Hematopoietic multipotent progenitor cell treated with erythropoietin and hydrocortisone succinate and interleukin-3 and kit ligand, for 17 days (in vitro differentiated cells): ENCODE measurements at regions not wholly inside any gene's neighbourhood (a gene's known extent, or its start where the extent isn't known, plus 50 kb on each side); places are given as distances from the start of the nearest gene placed in this dataset.

ENCODE experiments used
- DNase-seq: peaks from one replicate; pipeline ENCODE4 v3.0.0-alpha.2; 2015; ENCODE audit warnings: low spot score

DNA sequence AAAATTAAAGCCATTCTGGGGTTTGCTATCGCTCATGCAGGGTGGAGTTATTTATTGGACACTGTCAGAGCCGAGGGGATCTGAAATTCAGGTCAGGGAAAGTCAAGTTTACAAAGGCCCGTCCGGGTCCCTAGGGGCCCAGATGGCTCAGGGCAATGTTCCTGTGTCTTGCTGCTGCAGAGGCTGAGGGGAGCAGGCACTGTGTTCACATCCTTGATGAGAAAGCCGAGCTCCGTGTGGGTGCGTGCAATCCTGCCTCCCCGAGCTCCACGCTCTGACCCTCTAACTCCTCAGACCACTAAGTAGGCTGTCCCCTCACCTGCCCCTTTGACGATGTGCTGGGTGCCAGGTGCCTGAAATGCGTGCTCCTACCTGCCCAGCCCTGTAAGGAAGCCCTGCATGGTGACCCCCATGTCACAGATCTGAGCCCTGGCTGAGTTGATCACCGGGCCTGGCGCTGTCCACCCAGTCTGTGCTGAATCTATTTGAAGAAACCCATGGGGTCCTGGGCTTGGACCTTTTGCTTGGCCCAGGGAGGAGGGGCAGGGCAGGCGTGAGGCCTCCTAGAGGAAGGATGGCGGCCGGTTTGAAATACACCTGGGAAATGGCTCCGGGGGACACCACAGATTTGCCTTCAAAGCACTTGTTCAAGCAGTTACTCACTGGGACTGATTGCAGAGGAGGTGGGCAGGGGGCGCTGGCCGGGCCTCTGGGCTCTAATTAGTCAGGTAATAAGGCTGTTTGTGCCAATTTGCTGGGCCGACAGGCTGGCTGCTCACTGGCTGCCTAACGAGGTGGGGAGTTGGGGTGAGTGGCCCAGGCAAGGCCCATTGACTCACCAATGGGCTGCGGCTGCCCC lies 204.3 kb downstream of the KIF26A start:
- no peak for DNase-seq

DNA sequence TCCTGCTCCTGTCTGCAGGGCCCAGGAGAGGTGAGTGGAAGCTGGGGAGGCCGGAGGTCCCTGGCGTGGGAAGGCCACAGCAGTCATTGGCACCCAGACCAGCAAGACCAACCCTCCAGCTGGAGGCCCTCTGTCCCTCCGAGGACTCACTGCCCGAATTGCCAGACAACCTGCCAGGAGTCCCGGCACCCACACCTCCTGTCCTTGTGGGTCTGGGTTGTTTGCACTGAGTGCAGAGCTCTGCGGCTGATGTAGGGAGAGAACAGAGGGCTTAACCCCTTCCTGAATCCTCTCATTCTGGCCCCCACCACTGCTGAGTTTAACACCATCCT lies 204.9 kb downstream of the KIF26A start:
- DNase-seq: no peak

DNA sequence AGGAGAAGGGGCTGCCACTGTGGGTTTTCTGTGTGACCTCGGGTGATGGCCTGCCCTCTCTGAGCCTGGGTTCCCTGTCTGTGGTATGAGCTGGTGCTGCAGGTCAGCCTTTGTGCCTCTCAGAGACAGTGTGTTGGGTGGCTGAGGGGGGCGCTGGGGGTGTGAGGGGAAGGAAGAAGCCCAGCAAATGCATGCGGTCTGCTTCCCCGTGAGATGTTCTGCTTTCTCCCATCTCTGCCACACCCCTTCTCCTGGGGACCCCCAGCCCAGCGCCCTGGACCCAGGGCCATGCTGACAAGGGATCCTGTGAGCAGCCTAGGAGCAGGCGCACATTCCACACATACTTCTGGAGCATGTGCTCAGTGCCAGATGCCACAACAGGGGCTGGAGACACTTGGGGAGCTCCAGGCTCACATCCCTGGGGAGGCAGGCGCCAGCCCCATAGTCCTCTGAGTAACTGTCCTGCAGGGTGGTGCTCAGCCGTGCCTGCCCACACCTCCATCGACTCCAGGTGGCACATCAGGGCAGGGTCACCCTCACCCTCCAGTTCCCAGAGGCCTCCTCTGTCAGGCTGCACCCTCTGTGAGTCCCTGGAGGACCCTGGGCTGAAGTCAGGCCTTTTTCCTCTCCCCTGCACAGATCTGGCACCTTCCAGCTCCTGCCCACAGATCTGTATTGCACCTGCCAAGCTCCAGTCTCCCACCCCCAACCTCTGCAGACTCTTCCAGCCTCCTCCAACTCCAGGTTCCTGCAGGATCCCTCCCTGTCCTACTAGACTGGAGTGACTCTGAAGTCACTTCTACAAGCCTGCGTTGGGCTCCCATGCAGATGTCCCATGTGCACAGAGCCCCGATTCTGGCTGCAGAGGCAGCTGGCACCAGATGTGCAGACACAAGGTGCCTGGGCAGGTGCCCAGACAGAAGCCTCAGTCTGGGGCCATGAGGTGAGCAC lies 205.6 kb downstream of the KIF26A start:
- DNase-seq: no peak

GRCh38 chr14:104344818-104345620 lies 206.6 kb downstream of the KIF26A start:
- DNase-seq: no peak

GRCh38 chr14:104345621-104346462 lies 207.5 kb downstream of the KIF26A start:
- DNase-seq: no peak

DNA sequence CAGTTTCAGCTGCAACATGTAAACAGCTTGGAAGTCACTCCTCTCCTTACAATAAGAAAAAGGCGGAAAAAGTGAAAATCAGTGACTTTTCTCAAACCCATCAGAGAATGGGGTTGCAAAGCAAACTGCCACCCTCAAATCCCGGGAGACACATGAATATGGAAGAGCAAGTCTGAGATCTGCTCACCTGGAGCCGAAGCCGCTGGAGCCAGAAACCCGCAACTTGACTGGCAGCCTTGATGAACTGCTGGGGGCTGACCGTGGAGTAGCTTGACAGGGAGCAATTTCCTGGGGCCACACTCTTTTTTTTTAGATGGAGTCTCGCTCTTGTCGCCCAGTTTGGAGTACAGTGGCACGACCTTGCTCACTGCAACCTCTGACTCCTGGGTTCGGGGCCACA lies 208.2 kb downstream of the KIF26A start:
- DNase-seq: no peak

DNA sequence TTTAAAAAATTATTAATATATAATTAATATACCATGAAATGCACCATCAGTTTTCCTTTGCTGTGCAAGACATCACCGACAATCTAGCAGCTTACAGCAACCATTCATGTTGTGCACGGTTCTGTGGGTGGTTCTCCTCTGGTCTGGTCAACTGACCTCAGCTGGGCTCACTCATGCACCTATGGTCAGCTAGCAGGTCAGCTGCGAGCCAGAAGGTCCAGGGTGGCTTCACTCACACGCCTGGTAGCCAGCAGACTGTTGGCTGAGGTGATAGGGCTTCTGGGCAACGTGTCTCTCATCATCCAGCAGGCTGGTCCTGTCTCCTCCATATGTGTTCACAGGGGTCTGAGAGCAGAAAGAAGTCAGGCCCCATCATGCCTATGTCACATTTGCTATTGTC lies 210.4 kb downstream of the KIF26A start:
- no peak for DNase-seq

- DNase-seq: no peak
Observed at GRCh38 chr14:104349950-104350349, 211.6 kb downstream of the KIF26A start.

DNA sequence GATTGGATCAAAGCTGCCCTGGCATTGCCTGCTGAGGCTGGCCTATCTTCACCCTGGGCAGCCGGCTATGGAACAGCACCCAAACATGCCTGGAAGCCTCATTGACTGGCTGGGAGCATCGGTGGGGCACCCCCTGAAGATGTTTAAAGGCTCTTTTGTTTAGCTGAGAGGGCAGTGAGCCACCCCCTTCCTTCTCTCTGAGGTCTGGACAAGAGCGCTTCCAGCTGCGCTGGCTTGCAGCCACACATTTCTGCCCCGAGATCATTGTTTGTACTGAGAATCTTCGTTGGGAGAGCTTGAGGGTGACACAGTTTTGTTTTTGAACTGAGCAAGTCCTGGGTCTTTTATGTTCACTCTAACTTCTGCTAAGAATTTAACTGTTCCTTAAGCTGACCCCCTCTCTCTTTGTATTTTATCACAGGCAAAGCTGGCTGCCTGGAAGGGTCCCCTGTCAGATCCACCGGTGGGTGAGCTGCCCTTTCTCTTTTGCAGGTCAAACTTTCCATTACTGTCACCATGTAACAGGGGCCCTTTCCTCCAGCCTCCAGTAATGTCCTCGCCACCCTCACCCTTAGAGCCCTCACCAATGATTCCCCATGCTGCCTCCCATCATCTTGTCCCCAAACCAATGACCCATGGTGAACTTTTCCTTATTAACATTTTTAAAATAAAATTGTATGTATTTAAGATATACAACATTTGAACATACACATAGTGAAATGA lies 212.2 kb downstream of the KIF26A start:
- DNase-seq: no peak

GRCh38 chr14:104351849-104352492 lies 213.6 kb downstream of the KIF26A start:
- no peak for DNase-seq

GRCh38 chr14:104352493-104353220 lies 214.3 kb downstream of the KIF26A start:
- no peak for DNase-seq

DNA sequence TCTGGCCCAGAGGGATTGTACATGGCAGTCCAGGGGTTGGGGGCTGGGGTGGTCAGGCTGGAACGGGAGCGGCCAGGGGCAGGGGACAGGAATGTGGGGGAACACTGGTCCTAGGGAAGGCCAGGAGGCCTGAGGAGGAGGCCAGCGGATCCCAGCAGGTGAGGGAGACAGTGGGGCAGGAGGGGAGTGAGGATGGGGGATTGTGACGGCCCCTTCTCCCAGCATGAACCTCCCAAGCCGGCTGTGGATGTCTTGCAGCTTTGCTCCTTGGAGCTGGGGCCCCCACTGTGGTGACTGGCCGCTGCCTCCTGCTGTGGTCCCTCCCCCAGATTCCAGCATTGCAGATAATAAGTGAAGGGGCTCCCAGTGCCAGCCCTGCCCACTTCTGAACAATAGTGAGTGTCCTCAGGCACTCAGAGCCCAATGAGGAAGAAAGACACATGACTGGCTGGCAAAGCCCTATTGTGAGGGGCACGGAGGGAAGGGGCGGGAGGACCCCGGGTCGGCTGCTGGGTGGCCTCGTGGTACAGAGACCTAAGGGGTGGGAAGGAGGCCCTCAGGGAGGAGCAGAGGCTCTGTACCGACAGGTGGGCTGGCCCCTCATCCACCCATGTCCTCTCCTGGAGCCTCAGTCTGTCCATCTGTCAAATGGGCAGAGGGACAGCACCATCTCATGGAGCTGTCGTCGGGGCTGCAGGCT lies 215.0 kb downstream of the KIF26A start:
- no peak for DNase-seq

DNA sequence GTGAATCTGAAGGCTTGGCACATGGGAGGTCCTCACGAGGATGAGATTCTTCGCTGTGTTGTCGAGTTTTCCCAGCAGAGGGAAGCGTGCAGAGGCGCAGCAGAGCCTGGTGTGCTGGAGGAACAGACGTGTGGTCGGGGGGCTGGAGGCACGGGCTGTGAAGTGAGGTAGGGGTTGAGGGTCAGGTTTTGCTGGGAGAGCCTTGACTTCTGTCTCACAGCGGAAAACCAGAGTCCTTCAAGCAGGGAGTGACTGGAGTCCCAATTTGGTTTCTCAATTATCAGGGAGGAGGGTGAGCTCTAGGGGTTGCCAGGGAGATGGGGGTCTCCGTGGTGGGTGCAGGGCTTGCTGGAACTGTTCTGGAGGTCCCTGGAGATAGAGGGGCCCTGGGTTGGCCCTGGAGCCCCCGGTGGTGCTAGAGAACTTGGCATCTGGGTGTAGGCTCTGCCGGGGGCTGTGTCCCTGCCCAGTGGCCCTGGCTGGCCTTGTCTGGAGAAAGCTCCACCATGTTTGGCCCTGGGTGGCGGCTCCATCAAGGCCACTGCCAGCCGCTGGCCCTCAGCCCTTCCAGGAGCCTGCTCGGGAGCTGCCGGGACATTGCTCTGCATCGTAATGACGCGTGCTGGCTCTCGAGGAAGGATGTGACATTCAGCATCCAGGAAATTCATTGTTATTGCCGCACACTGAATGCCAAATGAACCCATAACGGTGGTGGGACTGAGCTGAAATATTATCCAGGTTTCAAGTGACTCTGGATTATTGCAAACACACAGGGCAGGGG lies 215.7 kb downstream of the KIF26A start:
- no peak for DNase-seq

DNA sequence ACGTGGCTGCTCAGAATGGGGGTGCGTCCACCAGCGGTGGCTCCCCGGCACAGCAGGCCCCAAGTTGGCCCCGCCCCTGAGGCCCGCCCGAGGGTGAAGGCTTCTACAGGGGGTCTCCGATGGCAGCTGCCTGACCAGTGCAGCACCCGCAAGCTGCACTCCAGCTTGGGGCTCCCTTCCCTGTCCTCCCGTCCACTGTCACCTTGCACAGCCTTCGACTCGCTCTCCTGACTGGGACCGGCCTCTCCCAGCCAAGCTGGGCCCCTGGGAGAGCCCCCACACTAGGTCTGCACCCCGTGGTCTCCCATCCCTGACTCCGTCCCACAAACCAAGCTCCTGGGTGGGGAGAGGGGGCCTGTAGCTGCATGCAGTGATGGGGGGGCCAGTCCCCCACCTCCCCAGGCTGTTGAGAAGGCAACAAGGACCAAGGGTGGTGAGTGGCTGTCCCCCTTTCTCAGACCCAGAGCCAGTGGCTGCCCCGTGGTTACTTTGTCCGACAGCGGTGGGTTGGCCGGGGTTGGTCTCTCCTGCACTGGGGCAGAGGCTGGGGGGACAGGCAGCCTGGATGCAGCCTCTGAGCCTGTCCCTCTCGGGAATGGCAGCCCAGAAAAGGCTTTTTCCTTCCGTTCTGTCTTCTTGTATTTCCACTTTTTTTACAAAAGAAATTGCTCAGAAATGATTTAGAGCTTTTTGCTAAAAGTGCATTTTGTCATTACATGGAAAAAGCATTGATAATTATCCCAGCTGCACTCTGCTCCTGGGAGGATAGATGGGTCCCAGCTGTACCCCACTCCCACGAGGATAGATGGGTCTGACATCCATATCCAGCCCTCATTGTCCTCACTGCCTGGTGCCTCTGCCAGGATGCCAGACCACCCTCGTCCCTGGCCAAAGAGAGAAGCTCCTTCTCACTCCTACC lies 217.0 kb downstream of the KIF26A start:
- DNase-seq: no peak

DNA sequence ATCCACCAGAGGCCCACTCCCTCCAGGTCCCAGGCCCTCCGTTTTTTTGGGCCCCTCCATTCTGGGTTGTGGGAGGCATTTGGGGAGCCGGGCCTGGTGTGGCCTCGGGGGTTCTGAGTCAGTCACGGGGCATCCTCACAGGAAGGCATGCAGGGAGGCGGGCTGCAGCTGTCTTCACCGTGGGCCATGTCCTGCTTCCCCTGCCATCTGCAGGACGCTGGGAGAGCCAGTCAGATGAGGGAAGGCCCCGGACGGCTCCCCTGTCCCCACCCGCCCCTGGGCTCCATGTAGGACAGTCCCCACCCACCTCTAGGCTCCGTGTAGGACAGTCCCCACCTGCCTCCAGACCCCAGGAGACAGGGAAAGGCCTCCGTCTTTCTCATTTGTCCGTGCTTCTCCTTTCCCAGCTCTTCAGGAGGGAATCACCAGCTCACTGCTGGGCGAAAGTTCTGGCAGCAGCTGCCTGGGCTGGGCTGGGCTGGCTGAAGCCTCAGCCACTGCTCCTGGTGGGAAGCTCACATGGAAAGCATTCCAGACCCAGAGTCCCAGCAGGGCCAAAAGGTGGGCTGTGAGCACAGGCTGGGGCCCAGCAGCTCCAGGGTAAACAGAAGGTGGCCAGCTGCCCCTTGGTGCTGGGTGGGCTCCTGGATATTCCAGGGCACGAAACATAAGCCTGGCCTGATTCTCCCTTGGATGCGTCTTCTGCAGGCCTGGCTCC lies 217.8 kb downstream of the KIF26A start:
- no peak for DNase-seq
